GM10266 (cell line): ENCODE measurements at regions not wholly inside any gene's neighbourhood (a gene's known extent, or its start where the extent isn't known, plus 50 kb on each side); places are given as distances from the start of the nearest gene placed in this dataset.

Experiments used
- DNase-seq: peaks from one replicate; pipeline ENCODE4 v3.0.0; 2012; ENCODE audit errors: extremely low spot score
- CTCF ChIP-seq: IDR thresholded peaks from 2 replicates; pipeline ENCODE4 v1.5.1; 2012; ENCODE audit warnings: mild to moderate bottlenecking, low read depth; ENCODE audit not compliant: control insufficient read depth, insufficient read depth; ENCODE audit errors: missing control alignments

GRCh38 chr2:221120643-221121042, 451.5 kb downstream of the EPHA4 start:
- DNase-seq, result no peak
- no peak for TF ChIP-seq CTCF

- no peak for DNase-seq
- TF ChIP-seq CTCF, result no peak
These were observed 448.7 kb downstream of the EPHA4 start for GRCh38 chr2:221123396-221123795.

- DNase-seq, result no peak
- no peak for TF ChIP-seq CTCF
These were observed 447.4 kb downstream of the EPHA4 start for GRCh38 chr2:221124532-221125240.

- no peak for DNase-seq
These were observed 446.4 kb downstream of the EPHA4 start for GRCh38 chr2:221125691-221126090.

GRCh38 chr2:221129657-221130056, 442.4 kb downstream of the EPHA4 start:
- no peak for TF ChIP-seq CTCF

More at GRCh38 chr2:221125691-221126090, 446.4 kb downstream of the EPHA4 start:
- no peak for TF ChIP-seq CTCF

GRCh38 chr2:221130431-221130830, 441.7 kb downstream of the EPHA4 start:
- no peak for TF ChIP-seq CTCF
- DNase-seq, result no peak

More at GRCh38 chr2:221129657-221130056, 442.4 kb downstream of the EPHA4 start:
- no peak for DNase-seq

GRCh38 chr2:221133941-221134340, 438.2 kb downstream of the EPHA4 start:
- no peak for DNase-seq

More at GRCh38 chr2:221133941-221134340, 438.2 kb downstream of the EPHA4 start:
- no peak for TF ChIP-seq CTCF
